Activated CD4-positive, alpha-beta memory T cell treated with anti-CD3 and anti-CD28 coated beads, Interleukin-2, amount 10 ng/mL, durations not matched to agents 7 days and 5 days (primary cell): ENCODE measurements at regions not wholly inside any gene's neighbourhood (a gene's known extent, or its start where the extent isn't known, plus 50 kb on each side); places are given as distances from the start of the nearest gene placed in this dataset.

Experiments used
- CTCF ChIA-PET: fragments of 350-600 bp; sonication (Branson Sonifier 250); formaldehyde crosslinking; loops from one replicate; lab custom pipeline; 2021; ENCODE audit warnings: antibody characterized with exemption, inconsistent platforms; lab: Charles Lee
- POLR2A ChIA-PET: fragments of 350-600 bp; sonication (Branson Sonifier 250); formaldehyde crosslinking; loops from one replicate; lab custom pipeline; 2021; ENCODE audit warnings: antibody characterized with exemption; lab: Charles Lee
- DNase-seq: peaks from one replicate; pipeline ENCODE4 v3.0.0-alpha.2; 2020
- H3K27ac Mint-ChIP-seq: one replicate; pipeline ENCODE4 v1.8.0; 2021; ENCODE audit warnings: mild to moderate bottlenecking, mixed read lengths
- H3K27me3 Mint-ChIP-seq: one replicate; pipeline ENCODE4 v1.8.0; 2021; ENCODE audit warnings: mixed read lengths
- H3K36me3 Mint-ChIP-seq: one replicate; pipeline ENCODE4 v1.8.0; 2021; ENCODE audit warnings: low read depth, mixed read lengths
- H3K4me1 Mint-ChIP-seq: one replicate; pipeline ENCODE4 v1.8.0; 2021; ENCODE audit warnings: mixed read lengths
- H3K4me3 Mint-ChIP-seq: one replicate; pipeline ENCODE4 v1.8.0; 2021; ENCODE audit warnings: mild to moderate bottlenecking, mixed read lengths
- H3K9me3 Mint-ChIP-seq: one replicate; pipeline ENCODE4 v1.8.0; 2021; ENCODE audit warnings: mixed read lengths

- Mint-ChIP-seq H3K36me3 (no peaks in the 10 kb centered on the region), H3K27me3 (no peaks in the 10 kb centered on the region), H3K4me3 (no peak overlapping the region), H3K4me1 (no peaks in the 10 kb centered on the region), H3K9me3 (no peaks in the 10 kb centered on the region), H3K27ac (no peak overlapping the region)
- ChIA-PET CTCF (interaction anchor here (0.5 kb wide), 1 partner anchor 94 kb away, joined by 4 read pairs; no protein-coding TSS in a partner anchor), POLR2A (no interaction called here)
- no peak for DNase-seq
Observed at GRCh38 chr3:125645616-125646015, 50.3 kb upstream of the OSBPL11 start.

GRCh38 chr3:125646581-125646980, 51.3 kb upstream of the OSBPL11 start:
- Mint-ChIP-seq H3K4me1 (no peaks in the 10 kb centered on the region), H3K9me3 (no peaks in the 10 kb centered on the region), H3K27ac (no peak overlapping the region), H3K36me3 (no peaks in the 10 kb centered on the region), H3K4me3 (no peak overlapping the region), H3K27me3 (no peaks in the 10 kb centered on the region)
- no peak for DNase-seq
- CTCF ChIA-PET = no interaction called here
- POLR2A ChIA-PET = no interaction called here

GRCh38 chr3:125647318-125648014, 52.2 kb upstream of the OSBPL11 start:
- ChIA-PET CTCF (no interaction called here), POLR2A (no interaction called here)
- Mint-ChIP-seq H3K27me3 (no peaks in the 10 kb centered on the region), H3K4me3 (no peak overlapping the region), H3K4me1 (no peaks in the 10 kb centered on the region), H3K36me3 (no peaks in the 10 kb centered on the region), H3K9me3 (no peaks in the 10 kb centered on the region), H3K27ac (no peak overlapping the region)
- no peak for DNase-seq

- H3K4me3 Mint-ChIP-seq = no peak overlapping the region
- no peaks in the 10 kb centered on the region for H3K9me3 Mint-ChIP-seq
- DNase-seq = no peak
- no peak overlapping the region for H3K27ac Mint-ChIP-seq
- no peaks in the 10 kb centered on the region for H3K36me3 Mint-ChIP-seq
- ChIA-PET CTCF (interaction anchor here (0.6 kb wide), 1 partner anchor 426 kb away, joined by 5 read pairs; no protein-coding TSS in a partner anchor), POLR2A (no interaction called here)
- no peaks in the 10 kb centered on the region for H3K27me3 Mint-ChIP-seq
- no peaks in the 10 kb centered on the region for H3K4me1 Mint-ChIP-seq
Observed at GRCh38 chr3:125651244-125651643, 55.9 kb upstream of the OSBPL11 start.

- Mint-ChIP-seq H3K27ac (no peak overlapping the region), H3K36me3 (no peaks in the 10 kb centered on the region), H3K4me3 (no peak overlapping the region), H3K27me3 (no peaks in the 10 kb centered on the region), H3K9me3 (no peaks in the 10 kb centered on the region), H3K4me1 (no peaks in the 10 kb centered on the region)
- POLR2A ChIA-PET = no interaction called here
- CTCF ChIA-PET = no interaction called here
- DNase-seq = no peak
Observed at GRCh38 chr3:125652349-125652748, 57.1 kb upstream of the OSBPL11 start.

- ChIA-PET POLR2A (no interaction called here), CTCF (no interaction called here)
- no peak for DNase-seq
- no peaks in the 10 kb centered on the region for H3K4me1 Mint-ChIP-seq
- no peak overlapping the region for H3K27ac Mint-ChIP-seq
- no peaks in the 10 kb centered on the region for H3K9me3 Mint-ChIP-seq
- no peaks in the 10 kb centered on the region for H3K27me3 Mint-ChIP-seq
- H3K36me3 Mint-ChIP-seq = no peaks in the 10 kb centered on the region
- H3K4me3 Mint-ChIP-seq = no peak overlapping the region
Observed at GRCh38 chr3:125654526-125654925, 59.2 kb upstream of the OSBPL11 start.

- POLR2A ChIA-PET = no interaction called here
- H3K36me3 Mint-ChIP-seq = no peaks in the 10 kb centered on the region
- H3K4me1 Mint-ChIP-seq = no peaks in the 10 kb centered on the region
- CTCF ChIA-PET = interaction anchor here (1.3 kb wide), 1 partner anchor 12 kb away, joined by 3 read pairs; no protein-coding TSS in a partner anchor
- no peaks in the 10 kb centered on the region for H3K27me3 Mint-ChIP-seq
- H3K4me3 Mint-ChIP-seq = no peak overlapping the region
- no peaks in the 10 kb centered on the region for H3K9me3 Mint-ChIP-seq
- H3K27ac Mint-ChIP-seq = no peak overlapping the region
- no peak for DNase-seq
Observed at GRCh38 chr3:125662675-125663074, 67.4 kb upstream of the OSBPL11 start.

- Mint-ChIP-seq H3K4me3 (no peak overlapping the region), H3K36me3 (no peaks in the 10 kb centered on the region), H3K27ac (no peak overlapping the region), H3K9me3 (no peaks in the 10 kb centered on the region), H3K4me1 (no peaks in the 10 kb centered on the region), H3K27me3 (peaks cover 2% of the 10 kb centered on the region)
- no peak for DNase-seq
- CTCF ChIA-PET = no interaction called here
- POLR2A ChIA-PET = no interaction called here
Observed at GRCh38 chr3:125670352-125670751, 75.1 kb upstream of the OSBPL11 start.

GRCh38 chr3:125670945-125671344, 75.6 kb upstream of the OSBPL11 start:
- H3K27ac Mint-ChIP-seq = no peak overlapping the region
- H3K36me3 Mint-ChIP-seq = no peaks in the 10 kb centered on the region
- H3K27me3 Mint-ChIP-seq = peaks cover 2% of the 10 kb centered on the region
- POLR2A ChIA-PET = no interaction called here
- no peak for DNase-seq
- CTCF ChIA-PET = no interaction called here
- no peaks in the 10 kb centered on the region for H3K9me3 Mint-ChIP-seq
- H3K4me1 Mint-ChIP-seq = no peaks in the 10 kb centered on the region
- H3K4me3 Mint-ChIP-seq = no peak overlapping the region

- no peak for DNase-seq
- H3K36me3 Mint-ChIP-seq = no peaks in the 10 kb centered on the region
- CTCF ChIA-PET = no interaction called here
Observed at GRCh38 chr3:125671461-125672243, 76.4 kb upstream of the OSBPL11 start.

GRCh38 chr3:125675791-125676190, 80.5 kb upstream of the OSBPL11 start:
- no peak overlapping the region for H3K27ac Mint-ChIP-seq
- ChIA-PET POLR2A (no interaction called here), CTCF (interaction anchor here (1.6 kb wide), 1 partner anchor 13 kb away, joined by 3 read pairs; no protein-coding TSS in a partner anchor)
- H3K4me1 Mint-ChIP-seq = no peaks in the 10 kb centered on the region
- no peak overlapping the region for H3K4me3 Mint-ChIP-seq
- H3K36me3 Mint-ChIP-seq = no peaks in the 10 kb centered on the region
- H3K27me3 Mint-ChIP-seq = peaks cover 2% of the 10 kb centered on the region
- H3K9me3 Mint-ChIP-seq = no peaks in the 10 kb centered on the region
- no peak for DNase-seq

More at GRCh38 chr3:125671461-125672243, 76.4 kb upstream of the OSBPL11 start:
- Mint-ChIP-seq H3K27me3 (peaks cover 2% of the 10 kb centered on the region), H3K4me1 (no peaks in the 10 kb centered on the region), H3K9me3 (no peaks in the 10 kb centered on the region), H3K4me3 (no peak overlapping the region), H3K27ac (no peak overlapping the region)
- POLR2A ChIA-PET = no interaction called here

- ChIA-PET POLR2A (no interaction called here), CTCF (interaction anchor here (0.6 kb wide), 1 partner anchor 83 kb away, joined by 3 read pairs; no protein-coding TSS in a partner anchor)
- Mint-ChIP-seq H3K9me3 (no peaks in the 10 kb centered on the region), H3K36me3 (no peaks in the 10 kb centered on the region), H3K27ac (no peak overlapping the region), H3K4me3 (no peak overlapping the region), H3K27me3 (no peaks in the 10 kb centered on the region), H3K4me1 (no peaks in the 10 kb centered on the region)
- DNase-seq = no peak
Observed at GRCh38 chr3:125679258-125679657, 84.0 kb upstream of the OSBPL11 start.

- CTCF ChIA-PET = no interaction called here
- H3K9me3 Mint-ChIP-seq = no peaks in the 10 kb centered on the region
- no peaks in the 10 kb centered on the region for H3K36me3 Mint-ChIP-seq
- no peak for DNase-seq
- H3K4me3 Mint-ChIP-seq = no peak overlapping the region
- H3K4me1 Mint-ChIP-seq = no peaks in the 10 kb centered on the region
- POLR2A ChIA-PET = no interaction called here
- H3K27me3 Mint-ChIP-seq = no peaks in the 10 kb centered on the region
- no peak overlapping the region for H3K27ac Mint-ChIP-seq
Observed at GRCh38 chr3:125681146-125681545, 85.8 kb upstream of the OSBPL11 start.
